ENCODE measurements at regions not wholly inside any gene's neighbourhood (a gene's known extent, or its start where the extent isn't known, plus 50 kb on each side); places are given as distances from the start of the nearest gene placed in this dataset.

DNA sequence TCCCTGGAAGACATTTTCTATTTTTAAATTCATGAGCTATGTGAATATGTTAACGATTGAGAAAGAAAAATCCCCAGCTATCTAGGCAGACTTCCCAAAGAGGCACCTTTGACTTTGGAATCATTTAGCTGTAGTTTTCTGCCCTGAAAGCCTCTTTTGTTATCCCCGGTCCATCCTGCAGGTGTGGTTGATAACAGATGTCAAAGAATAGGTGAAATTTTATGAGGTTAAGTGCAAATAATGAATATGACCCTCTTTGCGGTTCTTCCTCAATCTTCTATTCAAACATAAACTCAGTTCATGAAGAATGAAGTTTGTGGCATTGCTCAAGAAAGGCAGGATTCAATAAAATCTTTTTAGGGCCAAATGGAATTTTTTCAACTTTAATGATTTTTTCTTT, 51.6 kb upstream of the ATP8B1 start:
- TF ChIP-seq, protein P1, sequence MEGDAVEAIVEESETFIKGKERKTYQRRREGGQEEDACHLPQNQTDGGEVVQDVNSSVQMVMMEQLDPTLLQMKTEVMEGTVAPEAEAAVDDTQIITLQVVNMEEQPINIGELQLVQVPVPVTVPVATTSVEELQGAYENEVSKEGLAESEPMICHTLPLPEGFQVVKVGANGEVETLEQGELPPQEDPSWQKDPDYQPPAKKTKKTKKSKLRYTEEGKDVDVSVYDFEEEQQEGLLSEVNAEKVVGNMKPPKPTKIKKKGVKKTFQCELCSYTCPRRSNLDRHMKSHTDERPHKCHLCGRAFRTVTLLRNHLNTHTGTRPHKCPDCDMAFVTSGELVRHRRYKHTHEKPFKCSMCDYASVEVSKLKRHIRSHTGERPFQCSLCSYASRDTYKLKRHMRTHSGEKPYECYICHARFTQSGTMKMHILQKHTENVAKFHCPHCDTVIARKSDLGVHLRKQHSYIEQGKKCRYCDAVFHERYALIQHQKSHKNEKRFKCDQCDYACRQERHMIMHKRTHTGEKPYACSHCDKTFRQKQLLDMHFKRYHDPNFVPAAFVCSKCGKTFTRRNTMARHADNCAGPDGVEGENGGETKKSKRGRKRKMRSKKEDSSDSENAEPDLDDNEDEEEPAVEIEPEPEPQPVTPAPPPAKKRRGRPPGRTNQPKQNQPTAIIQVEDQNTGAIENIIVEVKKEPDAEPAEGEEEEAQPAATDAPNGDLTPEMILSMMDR (IDR thresholded peaks at IDR 0.05), result no peak
- TF ChIP-seq POLR2A (IDR thresholded peaks at IDR 0.05), result no peak

All from esophagus squamous epithelium (tissue), 4 donors.